Heart left ventricle (tissue), 16 donors: ENCODE measurements at regions not wholly inside any gene's neighbourhood (a gene's known extent, or its start where the extent isn't known, plus 50 kb on each side); places are given as distances from the start of the nearest gene placed in this dataset.

Experiments used
- ATAC-seq, 4 donors: fragments of 200-7000 bp; cut with Tn5 transposase; one replicate each; pipeline ENCODE4 v1.9.1; 2020 to 2022; ENCODE audit warnings: moderate library complexity in 4 of 4, mild to moderate bottlenecking in 3 of 4, moderate number of reproducible peaks in 1 of 4
- DNase-seq, 5 donors: peaks; one replicate each; pipeline ENCODE4 v3.0.0-alpha.2; 2020
- H3K27ac ChIP-seq, 12 donors: fragments of 200-600 bp; sonication (generic) in 4 of 12; one replicate each; pipeline versions ENCODE4 v1.5.0 to v1.8.0; 2016 to 2022; ENCODE audit warnings: mild to moderate bottlenecking in 2 of 12
- H3K27me3 ChIP-seq, 9 donors: fragments of 200-600 bp; sonication (generic) in 2 of 9; one replicate each; pipeline versions ENCODE4 v1.5.1 to v1.8.0; 2016 to 2022; ENCODE audit warnings: mild to moderate bottlenecking in 3 of 9
- H3K36me3 ChIP-seq, 9 donors: fragments of 200-600 bp; sonication (generic) in 2 of 9; one replicate each; pipeline versions ENCODE4 v1.5.0 to v1.8.0; 2018 to 2022; ENCODE audit warnings: mild to moderate bottlenecking in 2 of 9
- H3K4me1 ChIP-seq, 12 donors: fragments of 200-600 bp; sonication (generic) in 4 of 12; one replicate each; pipeline versions ENCODE4 v1.5.0 to v1.8.0; 2016 to 2022; ENCODE audit warnings: mild to moderate bottlenecking in 3 of 12
- H3K4me3 ChIP-seq, 12 donors: fragments of 200-600 bp; sonication (generic) in 4 of 12; one replicate each; pipeline versions ENCODE4 v1.5.0 to v1.8.0; 2017 to 2022; ENCODE audit warnings: mild to moderate bottlenecking in 9 of 12, moderate library complexity in 4 of 12
- H3K9me3 ChIP-seq, 12 donors: fragments of 200-600 bp; sonication (generic) in 4 of 12; one replicate each; pipeline versions ENCODE4 v1.5.0 to v1.8.0; 2016 to 2022; ENCODE audit warnings: mild to moderate bottlenecking in 1 of 12
- POLR2A ChIP-seq, 2 donors: fragments of 450-650 bp; IDR thresholded peaks; one replicate each; pipeline ENCODE4 v1.6.1; 2017; ENCODE audit warnings: antibody characterized with exemption in 2 of 2, mild to moderate bottlenecking in 2 of 2, moderate library complexity in 2 of 2
- WGBS, 4 donors: extraction: QIAGEN DNeasy Blood & Tissue Kit in 2 of 4; methylation state at CpG; one replicate each; pipeline versions ENCODE4 v1.1.5 to v1.1.7; 2013 to 2018; 5-methylcytosine and 5-hydroxymethylcytosine counted together
- intact Hi-C, 10 donors: fragments of 100-400 bp; cut with DNase I; formaldehyde crosslinking; loops; one replicate each; pipeline versions ENCODE4 v1.11.1 to v1.14.2; 2022
- TF ChIP-seq, protein P1 (sequence below), 12 donors: fragments of 200-600 bp; sonication (generic) in 4 of 12; IDR thresholded peaks; one replicate each; pipeline versions ENCODE4 v1.5.0 to v1.8.0; 2018 to 2022; ENCODE audit warnings: antibody characterized with exemption in 12 of 12, mild to moderate bottlenecking in 5 of 12
- donor health status: ischemic (EF 13 %, LVEDD 7.1; RV severe dilation, severe dysfunction).
- donor health status: healthy with polysubstance abuse.
- donor health status: DM: no; HTN: yes; CAD: no.
- donor health status: DM: no; HTN: no; CAD: no.
- donor health status: ischemic (EF 25% LVEDD 6.9; RV normal size, moderate dysfunction).
- donor health status: ischemic (EF 25% LVEDD 5.7; RV mildly dilated, moderate dysfunction).
- donor health status: healthy.
- donor health status: DM: yes; HTN: yes; CAD: no.
- donor health status: ischemic (EF 35%, LVEDD 5.7; RV mildly dilated, moderate dysfunction).
- donor health status: nonischemic (EF 11% LVEDD 7.7; RV severe dilation, severe dysfunction).
- donor health status: DM: yes; HTN: yes; CAD: no.
- donor health status: PGD.
- donor health status: ischemic (EF 29% LVEDD 5.4; RV normal size, mild dysfunction).
- donor health status: nonischemic (EF 23%, LVEDD 6.1; RV moderate dilation, normal function).

DNA sequence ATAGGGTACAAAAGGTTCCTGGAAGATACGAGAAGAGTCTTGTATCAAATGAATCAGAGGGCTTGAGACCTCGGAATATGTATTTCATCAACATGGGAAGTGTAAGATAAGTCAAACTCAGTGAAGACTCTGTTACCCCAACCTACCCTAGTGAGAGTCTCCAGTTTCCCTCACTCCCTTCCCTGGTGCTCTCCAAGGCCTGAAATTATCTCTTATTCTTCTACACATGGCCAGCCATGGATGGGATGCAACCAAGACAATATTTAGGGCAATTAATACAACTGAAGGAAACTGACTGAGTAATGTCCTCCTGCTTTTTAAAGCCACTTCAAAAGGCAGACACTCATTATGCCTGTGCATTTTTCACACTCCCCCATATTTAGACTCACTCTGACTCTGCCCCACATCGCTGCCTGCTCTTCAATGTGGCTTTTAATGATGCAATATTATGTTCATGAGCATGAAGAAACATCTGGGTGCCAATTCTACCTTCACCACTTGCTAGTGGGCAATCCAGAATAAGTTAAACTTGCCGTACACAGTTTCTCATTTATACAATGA is 137.1 kb upstream of the THBS1 start:
- no peak for ATAC-seq

DNA sequence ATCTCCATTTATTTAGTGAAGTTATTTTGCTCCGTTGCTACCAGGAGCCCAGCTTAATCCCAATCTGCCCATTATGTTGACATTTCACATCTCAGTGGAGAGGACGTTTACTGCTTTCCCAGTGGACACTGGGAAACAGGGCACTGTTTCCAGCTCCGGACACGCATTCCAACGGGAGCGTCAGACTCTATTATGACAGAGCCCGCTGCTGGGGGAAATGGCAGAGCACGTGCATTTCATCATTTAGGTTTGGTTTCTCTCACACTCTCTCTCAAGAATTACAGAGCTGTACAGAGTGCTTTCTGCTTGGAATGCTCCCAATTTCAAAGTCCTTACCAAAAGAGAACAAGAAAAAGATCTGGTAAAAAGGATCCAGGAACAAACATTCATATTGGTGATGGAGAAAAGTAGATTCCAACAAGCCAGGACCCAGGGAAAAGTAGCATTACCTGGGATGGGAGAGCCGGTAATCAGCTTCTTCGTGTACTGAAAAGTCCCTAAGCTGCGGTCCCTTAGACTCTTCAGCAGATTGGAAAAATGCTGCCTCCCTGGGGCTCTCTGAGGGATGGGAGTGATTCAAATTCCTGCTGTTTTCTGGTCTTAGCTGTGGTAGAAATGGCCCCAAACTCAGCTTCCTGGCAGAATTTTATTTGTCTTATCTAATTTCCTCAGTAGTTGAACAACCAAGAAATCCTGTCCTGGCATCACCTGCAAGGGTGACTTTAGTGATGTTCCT is 136.0 kb upstream of the THBS1 start:
- peak in 1 of 5 donors; percentile 35 for DNase-seq

More for the DNA sequence above, 137.1 kb upstream of the THBS1 start:
- intact Hi-C loops: loop anchor here in 1 of 10 donors (5.0 kb wide), 1 partner anchor 34 kb away; no protein-coding TSS in a partner anchor
- Histone ChIP-seq H3K4me1 (peaks cover 0 to 11% (median 2%) of the 10 kb centered on the region in 12 donors), H3K36me3 (no peaks in the 10 kb centered on the region), H3K9me3 (no peaks in the 10 kb centered on the region), H3K27me3 (no peaks in the 10 kb centered on the region), H3K4me3 (no peak overlapping the region), H3K27ac (no peak overlapping the region)
- TF ChIP-seq POLR2A (IDR thresholded peaks at IDR 0.05): no peak
- TF ChIP-seq, protein P1, sequence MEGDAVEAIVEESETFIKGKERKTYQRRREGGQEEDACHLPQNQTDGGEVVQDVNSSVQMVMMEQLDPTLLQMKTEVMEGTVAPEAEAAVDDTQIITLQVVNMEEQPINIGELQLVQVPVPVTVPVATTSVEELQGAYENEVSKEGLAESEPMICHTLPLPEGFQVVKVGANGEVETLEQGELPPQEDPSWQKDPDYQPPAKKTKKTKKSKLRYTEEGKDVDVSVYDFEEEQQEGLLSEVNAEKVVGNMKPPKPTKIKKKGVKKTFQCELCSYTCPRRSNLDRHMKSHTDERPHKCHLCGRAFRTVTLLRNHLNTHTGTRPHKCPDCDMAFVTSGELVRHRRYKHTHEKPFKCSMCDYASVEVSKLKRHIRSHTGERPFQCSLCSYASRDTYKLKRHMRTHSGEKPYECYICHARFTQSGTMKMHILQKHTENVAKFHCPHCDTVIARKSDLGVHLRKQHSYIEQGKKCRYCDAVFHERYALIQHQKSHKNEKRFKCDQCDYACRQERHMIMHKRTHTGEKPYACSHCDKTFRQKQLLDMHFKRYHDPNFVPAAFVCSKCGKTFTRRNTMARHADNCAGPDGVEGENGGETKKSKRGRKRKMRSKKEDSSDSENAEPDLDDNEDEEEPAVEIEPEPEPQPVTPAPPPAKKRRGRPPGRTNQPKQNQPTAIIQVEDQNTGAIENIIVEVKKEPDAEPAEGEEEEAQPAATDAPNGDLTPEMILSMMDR (IDR thresholded peaks at IDR 0.05): no peak
- no peak for DNase-seq
- WGBS, 4 donors: 96 to 98% (median 97%) methylated on average over 4 of the region's 4 CpGs

DNA sequence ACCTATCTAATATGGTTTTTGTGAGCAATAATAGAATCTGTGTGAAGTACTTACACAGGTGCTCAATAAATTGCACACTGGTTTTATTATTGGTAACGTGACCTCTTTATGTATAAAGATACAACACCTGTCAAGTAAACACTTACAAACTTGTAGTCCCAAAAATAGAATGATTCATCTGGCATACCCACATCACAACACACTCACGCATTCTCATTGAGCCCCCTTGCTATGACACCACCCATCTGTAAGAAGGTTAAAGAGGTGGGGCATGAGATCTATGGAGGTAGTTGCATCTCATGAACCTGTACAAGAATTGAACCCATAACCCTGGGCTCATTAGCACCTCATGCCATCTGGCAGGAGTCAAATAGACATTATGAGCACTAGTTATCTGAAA is 134.9 kb upstream of the THBS1 start:
- Histone ChIP-seq H3K4me1 (peaks cover 0 to 2% (median 0%) of the 10 kb centered on the region in 12 donors), H3K27me3 (no peaks in the 10 kb centered on the region), H3K27ac (no peak overlapping the region), H3K4me3 (no peak overlapping the region), H3K9me3 (no peaks in the 10 kb centered on the region), H3K36me3 (no peaks in the 10 kb centered on the region)
- no peak for DNase-seq
- no peak for TF ChIP-seq POLR2A (IDR thresholded peaks at IDR 0.05)
- TF ChIP-seq, protein P1 (IDR thresholded peaks at IDR 0.05): no peak
- intact Hi-C loops: no loop called here
- no peak for ATAC-seq
- 85 to 95% (median 89%) methylated on average over 2 of the region's 2 CpGs for WGBS, 4 donors

More for the DNA sequence above, 136.0 kb upstream of the THBS1 start:
- Histone ChIP-seq H3K27ac (peak overlapping the region in 1 of 12 donors; percentile 8), H3K4me3 (no peak overlapping the region), H3K4me1 (peaks cover 0 to 2% (median 0%) of the 10 kb centered on the region in 12 donors), H3K36me3 (no peaks in the 10 kb centered on the region), H3K27me3 (no peaks in the 10 kb centered on the region), H3K9me3 (no peaks in the 10 kb centered on the region)
- ATAC-seq: peak in 2 of 4 donors; percentile 26 to 50
- 72 to 78% (median 75%) methylated on average over 11 of the region's 11 CpGs for WGBS, 4 donors
- intact Hi-C loops: loop anchor here in 1 of 10 donors (5.0 kb wide), 1 partner anchor 32 kb away; no protein-coding TSS in a partner anchor
- no peak for TF ChIP-seq POLR2A (IDR thresholded peaks at IDR 0.05)
- TF ChIP-seq, protein P1 (IDR thresholded peaks at IDR 0.05): peak in 1 of 12 donors; percentile 6

DNA sequence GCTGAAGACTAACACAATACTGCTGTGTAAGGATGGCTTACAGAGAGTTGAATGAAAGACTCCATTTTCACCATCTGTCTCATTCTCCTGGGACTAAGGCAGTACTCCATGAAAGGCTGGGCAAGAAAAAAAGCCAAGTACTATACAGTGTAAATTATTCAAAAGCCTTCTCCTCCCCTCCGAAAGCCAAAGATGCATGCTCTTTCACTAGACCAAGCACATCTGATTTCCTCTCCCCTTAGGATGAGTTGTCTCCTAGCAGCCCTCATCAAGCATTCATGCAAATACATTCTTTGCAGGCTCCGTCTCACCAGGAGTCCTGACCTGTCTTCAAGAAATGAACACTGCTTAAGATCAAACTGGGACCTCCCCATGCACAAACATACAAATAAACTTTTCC is 133.5 kb upstream of the THBS1 start:
- H3K36me3 ChIP-seq: no peaks in the 10 kb centered on the region
- no peaks in the 10 kb centered on the region for H3K9me3 ChIP-seq
- peaks cover 0 to 3% (median 0%) of the 10 kb centered on the region in 12 donors for H3K4me1 ChIP-seq
- WGBS, 4 donors: 90 to 99% (median 98%) methylated on average over 2 of the region's 2 CpGs
- ATAC-seq: no peak
- no peaks in the 10 kb centered on the region for H3K27me3 ChIP-seq
- DNase-seq: no peak
- H3K4me3 ChIP-seq: no peak overlapping the region
- no peak overlapping the region for H3K27ac ChIP-seq
- TF ChIP-seq, protein P1 (IDR thresholded peaks at IDR 0.05): no peak
- no peak for TF ChIP-seq POLR2A (IDR thresholded peaks at IDR 0.05)
- intact Hi-C loops: no loop called here
